ENCODE measurements at regions not wholly inside any gene's neighbourhood (a gene's known extent, or its start where the extent isn't known, plus 50 kb on each side); places are given as distances from the start of the nearest gene placed in this dataset.

DNA sequence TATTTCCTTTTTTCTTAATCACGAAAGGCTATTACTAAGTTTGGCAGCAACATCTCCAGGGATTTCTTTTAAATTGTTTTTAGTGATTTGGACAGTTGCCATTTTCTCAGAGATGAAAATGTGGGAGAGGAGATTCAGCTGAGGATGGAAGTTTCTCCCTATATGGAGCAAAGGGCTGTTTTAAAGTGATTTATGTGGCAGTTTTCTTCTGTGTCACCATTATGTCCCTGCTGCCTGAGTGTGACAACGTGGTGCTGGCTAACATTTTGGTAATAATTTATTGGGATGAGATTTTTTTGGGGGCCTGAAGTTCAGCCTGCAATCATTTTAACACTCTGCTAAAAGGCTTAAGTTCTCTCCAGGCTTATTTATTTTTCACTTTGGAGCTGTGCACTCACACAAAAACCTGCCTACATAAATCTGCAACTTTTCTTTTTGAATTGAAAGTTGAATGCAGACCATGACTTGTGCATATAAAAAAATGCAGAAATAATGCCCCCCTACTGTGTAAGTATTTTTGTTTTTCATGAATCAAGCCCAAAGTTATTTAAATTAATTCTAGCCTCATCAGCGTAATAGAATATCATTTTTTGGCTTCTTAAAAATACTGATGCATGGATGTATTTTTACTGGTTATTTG is 210.9 kb downstream of the ZIC1 start:
- Histone ChIP-seq H3K36me3 (no peaks in the 10 kb centered on the region), H3K4me3 (no peak overlapping the region), H3K27me3 (no peaks in the 10 kb centered on the region), H3K27ac (no peak overlapping the region), H3K4me1 (no peaks in the 10 kb centered on the region), H3K9me3 (no peaks in the 10 kb centered on the region)
- intact Hi-C loops (cut with DNase I; ENCODE audit: low total_unique reads) = no loop called here
- DNase-seq (ENCODE audit: low spot score in 2 of 2) = no peak
- TF ChIP-seq POLR2AphosphoS5 (IDR thresholded peaks at IDR 0.05) = no peak
- TF ChIP-seq, protein P1, sequence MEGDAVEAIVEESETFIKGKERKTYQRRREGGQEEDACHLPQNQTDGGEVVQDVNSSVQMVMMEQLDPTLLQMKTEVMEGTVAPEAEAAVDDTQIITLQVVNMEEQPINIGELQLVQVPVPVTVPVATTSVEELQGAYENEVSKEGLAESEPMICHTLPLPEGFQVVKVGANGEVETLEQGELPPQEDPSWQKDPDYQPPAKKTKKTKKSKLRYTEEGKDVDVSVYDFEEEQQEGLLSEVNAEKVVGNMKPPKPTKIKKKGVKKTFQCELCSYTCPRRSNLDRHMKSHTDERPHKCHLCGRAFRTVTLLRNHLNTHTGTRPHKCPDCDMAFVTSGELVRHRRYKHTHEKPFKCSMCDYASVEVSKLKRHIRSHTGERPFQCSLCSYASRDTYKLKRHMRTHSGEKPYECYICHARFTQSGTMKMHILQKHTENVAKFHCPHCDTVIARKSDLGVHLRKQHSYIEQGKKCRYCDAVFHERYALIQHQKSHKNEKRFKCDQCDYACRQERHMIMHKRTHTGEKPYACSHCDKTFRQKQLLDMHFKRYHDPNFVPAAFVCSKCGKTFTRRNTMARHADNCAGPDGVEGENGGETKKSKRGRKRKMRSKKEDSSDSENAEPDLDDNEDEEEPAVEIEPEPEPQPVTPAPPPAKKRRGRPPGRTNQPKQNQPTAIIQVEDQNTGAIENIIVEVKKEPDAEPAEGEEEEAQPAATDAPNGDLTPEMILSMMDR (IDR thresholded peaks at IDR 0.05) = no peak
- TF ChIP-seq POLR2A (IDR thresholded peaks at IDR 0.05) = no peak

DNA sequence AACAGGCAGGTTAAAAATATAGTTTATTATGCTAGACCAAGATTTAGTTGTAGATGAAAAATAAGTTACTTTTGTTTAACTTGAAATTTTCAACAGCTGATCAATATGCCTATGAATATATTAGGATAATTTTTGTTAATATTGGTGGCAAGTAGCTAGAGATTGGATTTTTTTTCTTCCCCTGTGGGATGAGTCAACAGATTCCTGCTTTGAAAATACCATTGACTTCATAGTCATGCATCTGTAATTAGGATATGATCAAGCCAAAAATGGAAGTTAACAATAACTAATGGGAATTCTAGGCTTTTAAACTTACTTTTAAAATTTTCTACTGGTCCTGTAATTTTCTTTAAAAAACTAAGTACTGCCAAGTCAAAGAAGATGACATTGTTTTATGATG is 211.7 kb downstream of the ZIC1 start:
- no peaks in the 10 kb centered on the region for H3K36me3 ChIP-seq
- no peaks in the 10 kb centered on the region for H3K4me1 ChIP-seq
- DNase-seq (ENCODE audit: low spot score in 2 of 2) = no peak
- TF ChIP-seq, protein P1 (IDR thresholded peaks at IDR 0.05) = no peak
- TF ChIP-seq POLR2AphosphoS5 (IDR thresholded peaks at IDR 0.05) (no peak), POLR2A (IDR thresholded peaks at IDR 0.05) (no peak)
- no peaks in the 10 kb centered on the region for H3K27me3 ChIP-seq
- no peak overlapping the region for H3K27ac ChIP-seq
- intact Hi-C loops (cut with DNase I; ENCODE audit: low total_unique reads) = no loop called here
- no peaks in the 10 kb centered on the region for H3K9me3 ChIP-seq
- H3K4me3 ChIP-seq = no peak overlapping the region

DNA sequence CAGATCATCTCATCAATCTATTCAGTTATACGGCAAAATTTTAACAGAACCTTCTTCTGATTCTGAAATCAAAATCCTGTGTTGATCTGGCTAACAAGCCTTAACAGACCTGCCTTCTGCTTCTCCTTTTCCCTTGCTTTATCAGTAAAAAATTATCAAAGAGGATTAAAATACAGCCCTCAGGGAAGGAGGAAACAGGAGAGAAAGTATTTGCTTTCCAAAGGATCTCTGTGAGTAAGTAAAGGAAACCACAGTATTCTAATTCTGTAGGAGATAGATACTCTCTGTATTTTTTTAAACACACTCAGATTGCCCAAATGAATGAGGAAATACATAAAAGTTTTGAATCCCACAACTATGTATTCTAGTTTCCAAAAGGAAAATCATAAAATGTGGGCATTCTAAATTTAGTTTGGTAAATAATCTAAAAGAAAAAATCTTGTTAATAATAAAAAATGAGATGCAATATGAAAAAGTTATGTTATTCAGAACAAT is 221.8 kb downstream of the ZIC1 start:
- TF ChIP-seq POLR2A (IDR thresholded peaks at IDR 0.05) (no peak), POLR2AphosphoS5 (IDR thresholded peaks at IDR 0.05) (no peak)
- TF ChIP-seq, protein P1 (IDR thresholded peaks at IDR 0.05) = no peak
- Histone ChIP-seq H3K27me3 (no peaks in the 10 kb centered on the region), H3K4me1 (no peaks in the 10 kb centered on the region), H3K27ac (no peak overlapping the region), H3K9me3 (peaks cover 0 to 11% of the 10 kb centered on the region in 2 donors), H3K36me3 (no peaks in the 10 kb centered on the region), H3K4me3 (no peak overlapping the region)
- intact Hi-C loops (cut with DNase I; ENCODE audit: low total_unique reads) = no loop called here
- DNase-seq (ENCODE audit: low spot score in 2 of 2) = no peak

DNA sequence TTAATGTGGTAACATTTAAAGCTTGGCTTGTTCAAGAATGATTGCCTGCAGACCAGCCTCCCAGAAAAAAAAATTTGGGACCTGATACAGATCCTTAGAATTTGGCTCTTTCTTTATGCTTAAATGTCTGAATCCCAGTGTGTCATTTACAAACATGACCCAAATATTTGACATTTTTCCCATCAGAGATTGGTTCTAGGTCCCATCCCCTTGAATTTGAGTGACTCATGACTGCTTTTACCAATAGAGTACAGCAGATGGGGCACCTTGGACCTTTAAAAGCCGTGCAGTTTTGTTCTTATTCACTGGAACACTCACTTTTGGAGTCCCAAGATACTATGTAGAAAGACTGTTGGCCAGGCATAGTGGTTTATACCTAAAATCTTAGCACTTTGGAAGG is 231.6 kb downstream of the ZIC1 start:
- no peak for TF ChIP-seq POLR2AphosphoS5 (IDR thresholded peaks at IDR 0.05)
- TF ChIP-seq POLR2A (IDR thresholded peaks at IDR 0.05) = no peak
- TF ChIP-seq, protein P1 (IDR thresholded peaks at IDR 0.05) = no peak
- no peak for DNase-seq (ENCODE audit: low spot score in 2 of 2)
- Histone ChIP-seq H3K27me3 (no peaks in the 10 kb centered on the region), H3K4me1 (no peaks in the 10 kb centered on the region), H3K9me3 (peaks cover 1 to 5% of the 10 kb centered on the region in 2 donors), H3K36me3 (no peaks in the 10 kb centered on the region), H3K4me3 (no peak overlapping the region), H3K27ac (no peak overlapping the region)
- intact Hi-C loops (cut with DNase I; ENCODE audit: low total_unique reads) = no loop called here

DNA sequence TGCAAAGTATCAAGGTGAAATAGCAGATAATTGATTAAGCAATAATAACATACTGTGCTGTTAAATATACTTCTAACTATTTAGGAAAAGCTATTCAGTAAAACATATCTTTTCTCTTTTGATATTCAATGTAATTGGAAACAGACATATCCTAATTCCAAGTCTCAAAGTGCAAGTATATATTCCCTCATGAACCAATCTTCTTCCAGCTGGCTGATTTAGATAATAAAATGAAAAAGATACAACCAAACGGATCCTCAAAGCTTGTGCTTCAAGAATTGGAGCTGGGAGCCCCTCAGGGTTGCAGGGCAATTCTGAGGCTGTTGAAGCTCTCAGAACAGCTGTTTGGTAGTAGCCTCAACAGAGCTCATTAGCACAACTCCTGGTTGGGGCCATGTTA is 236.6 kb downstream of the ZIC1 start:
- TF ChIP-seq POLR2AphosphoS5 (IDR thresholded peaks at IDR 0.05) (no peak), POLR2A (IDR thresholded peaks at IDR 0.05) (no peak)
- TF ChIP-seq, protein P1 (IDR thresholded peaks at IDR 0.05) = no peak
- Histone ChIP-seq H3K27ac (no peak overlapping the region), H3K27me3 (no peaks in the 10 kb centered on the region), H3K36me3 (no peaks in the 10 kb centered on the region), H3K9me3 (no peaks in the 10 kb centered on the region), H3K4me1 (no peaks in the 10 kb centered on the region), H3K4me3 (no peak overlapping the region)
- no peak for DNase-seq (ENCODE audit: low spot score in 2 of 2)
- intact Hi-C loops (cut with DNase I; ENCODE audit: low total_unique reads) = no loop called here

Measured in breast epithelium (tissue), 4 donors.